NCI-H1092 treated with DMSO at 0.1 percent for 48 hours (cell line): ENCODE measurements at regions not wholly inside any gene's neighbourhood (a gene's known extent, or its start where the extent isn't known, plus 50 kb on each side); places are given as distances from the start of the nearest gene placed in this dataset.
"Not testable (repeated sequence)": the region's sequence is repeated elsewhere in the genome, so short reads cannot be mapped to it uniquely, and the experiment has no call there.

Source experiments
- DNase-seq: peaks from one replicate; lab custom pipeline; 2025; lab: John Stamatoyannopoulos, UW

GRCh38 chr4:85165808-85166207, 199.3 kb upstream of the WDFY3 start:
- DNase-seq: no peak

DNA sequence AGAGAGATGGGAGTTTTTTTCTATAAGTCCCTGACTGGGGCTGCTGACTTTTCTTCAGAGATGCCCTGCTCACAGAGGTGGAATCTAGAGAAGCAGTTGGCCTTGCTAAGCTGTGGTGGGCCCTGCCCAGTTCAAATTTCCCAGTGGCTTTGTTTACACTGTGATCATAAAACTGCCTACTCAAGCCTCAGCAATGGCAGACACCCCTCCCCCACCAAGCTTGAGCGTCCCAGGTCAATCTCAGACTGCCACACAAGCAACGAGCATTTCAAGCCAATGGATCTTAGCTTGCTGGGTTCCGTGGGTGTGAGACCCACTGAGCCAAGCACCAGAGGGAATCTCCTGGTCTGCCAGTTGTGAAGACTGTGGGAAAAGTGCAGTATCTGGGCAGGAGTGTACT, 199.8 kb upstream of the WDFY3 start:
- no peak for DNase-seq

- no peak for DNase-seq
Measured at GRCh38 chr4:85168234-85168834, 201.8 kb upstream of the WDFY3 start.

DNA sequence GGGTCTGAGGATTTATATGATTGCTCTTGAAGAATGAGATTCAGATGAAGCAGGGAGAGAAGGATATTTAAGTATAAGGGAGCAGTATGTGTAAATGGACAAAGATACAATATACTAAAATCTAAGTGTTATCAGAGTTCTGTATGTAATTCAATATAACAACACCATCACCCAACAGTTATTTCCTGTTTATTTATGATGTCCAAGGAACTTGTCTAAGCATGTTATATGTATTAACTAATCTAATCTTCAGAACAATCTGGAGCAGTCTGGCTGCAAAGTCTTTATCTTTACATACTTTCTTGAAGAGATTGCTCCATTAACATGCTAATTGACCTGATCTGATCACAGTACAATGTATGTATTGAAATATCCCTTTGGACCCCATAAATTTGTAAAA, 203.8 kb upstream of the WDFY3 start:
- no peak for DNase-seq

GRCh38 chr4:85175190-85175589, 208.7 kb upstream of the WDFY3 start:
- no peak for DNase-seq

- no peak for DNase-seq
Measured at GRCh38 chr4:85177092-85177491, 210.6 kb upstream of the WDFY3 start.

DNA sequence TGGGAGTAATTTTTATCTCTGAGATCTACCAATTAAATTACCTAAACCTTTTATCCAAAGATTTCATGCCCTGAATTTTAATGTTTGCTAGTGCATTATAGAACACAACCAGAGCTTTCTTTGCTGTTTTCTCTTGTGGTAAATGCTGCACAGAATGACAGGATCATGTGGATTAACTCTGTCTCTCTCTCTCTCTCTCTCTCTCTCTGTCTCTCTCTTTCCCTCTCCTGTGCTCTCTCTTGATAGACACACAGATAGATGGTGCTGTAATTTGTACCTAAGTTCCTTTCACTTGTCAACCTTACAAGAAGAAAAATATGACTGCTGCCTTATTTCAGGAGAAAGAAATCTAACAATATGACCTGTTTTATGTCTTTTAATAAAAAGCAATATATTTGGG, 211.2 kb upstream of the WDFY3 start:
- no peak for DNase-seq

GRCh38 chr4:85180533-85180932, 214.0 kb upstream of the WDFY3 start:
- DNase-seq: no peak

DNA sequence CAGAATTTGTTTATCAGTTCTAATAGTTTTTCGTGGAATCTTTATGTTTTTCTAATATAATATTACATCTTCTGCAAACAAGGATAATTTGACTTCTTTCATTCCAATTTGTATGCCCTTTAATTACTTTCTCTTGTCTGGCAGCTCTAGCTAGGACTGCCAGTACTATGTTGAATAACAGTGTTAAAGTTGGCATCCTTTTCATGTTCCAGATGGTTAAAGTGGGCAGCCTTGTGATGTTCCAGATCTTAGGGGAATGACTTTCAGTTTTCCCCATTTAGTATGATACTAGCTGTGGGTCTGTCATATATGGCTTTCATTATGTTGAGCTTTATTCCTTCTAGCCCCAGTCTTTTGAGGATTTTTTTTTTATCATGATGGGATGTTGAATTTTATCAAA, 220.6 kb upstream of the WDFY3 start:
- no peak for DNase-seq

GRCh38 chr4:85196015-85196414, 229.5 kb upstream of the WDFY3 start:
- not testable (repeated sequence) for DNase-seq

GRCh38 chr4:85200106-85200505, 233.6 kb upstream of the WDFY3 start:
- no peak for DNase-seq

DNA sequence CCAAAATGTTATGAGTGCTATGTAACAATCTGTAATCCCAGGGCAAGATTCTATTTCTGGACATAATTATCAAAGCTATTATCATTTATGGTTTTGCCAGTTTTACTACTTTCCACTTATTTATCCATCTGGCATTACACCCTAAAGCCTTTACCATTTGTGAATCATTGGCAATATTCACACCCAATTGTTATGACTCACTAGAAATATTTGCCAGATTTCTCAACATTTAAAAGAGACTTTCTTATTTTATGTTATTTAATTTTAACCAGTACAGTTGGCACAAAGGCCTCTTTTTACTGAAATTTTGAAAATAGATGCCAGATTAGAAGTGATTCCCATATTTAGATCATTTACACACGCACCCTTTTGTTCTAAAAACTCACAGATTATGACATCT, 242.7 kb upstream of the WDFY3 start:
- no peak for DNase-seq

DNA sequence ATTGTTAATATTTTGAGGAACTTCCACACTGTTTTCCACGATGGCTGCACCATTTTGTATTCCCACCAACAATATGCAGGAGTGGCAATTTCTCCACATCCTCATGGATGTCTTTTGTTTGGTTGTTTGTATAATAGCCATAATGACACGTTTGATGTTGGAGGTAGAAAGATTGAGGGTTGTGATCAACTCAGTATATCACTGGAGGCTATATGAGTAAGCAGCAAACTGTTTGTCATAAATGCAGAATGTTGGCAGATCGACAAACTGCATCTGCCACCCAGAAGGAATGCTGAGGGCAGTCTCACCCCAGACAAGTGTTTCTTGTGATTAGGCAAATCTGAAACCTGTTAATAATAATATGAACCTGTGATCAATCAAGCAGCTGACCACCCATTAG, 243.9 kb upstream of the WDFY3 start:
- DNase-seq: no peak

DNA sequence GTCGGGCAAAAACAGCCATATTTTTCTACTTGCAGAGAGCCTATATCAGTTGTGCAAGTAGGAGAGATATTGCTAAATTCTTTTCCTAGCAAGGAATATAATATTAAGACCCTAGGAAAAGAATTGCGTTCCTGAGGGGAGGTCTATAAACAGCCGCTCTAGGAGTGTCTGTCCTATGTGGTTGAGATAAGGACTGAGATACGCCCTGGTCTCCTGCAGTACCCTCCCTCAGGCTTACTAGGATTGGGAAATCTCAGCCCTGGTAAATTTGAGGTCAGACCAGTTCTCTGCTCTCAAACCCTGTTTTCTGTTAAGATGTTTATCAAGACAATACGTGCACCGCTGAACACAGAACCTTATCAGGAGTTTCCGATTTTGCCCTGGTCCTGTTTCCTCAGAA, 250.1 kb upstream of the WDFY3 start:
- DNase-seq: not testable (repeated sequence)

DNA sequence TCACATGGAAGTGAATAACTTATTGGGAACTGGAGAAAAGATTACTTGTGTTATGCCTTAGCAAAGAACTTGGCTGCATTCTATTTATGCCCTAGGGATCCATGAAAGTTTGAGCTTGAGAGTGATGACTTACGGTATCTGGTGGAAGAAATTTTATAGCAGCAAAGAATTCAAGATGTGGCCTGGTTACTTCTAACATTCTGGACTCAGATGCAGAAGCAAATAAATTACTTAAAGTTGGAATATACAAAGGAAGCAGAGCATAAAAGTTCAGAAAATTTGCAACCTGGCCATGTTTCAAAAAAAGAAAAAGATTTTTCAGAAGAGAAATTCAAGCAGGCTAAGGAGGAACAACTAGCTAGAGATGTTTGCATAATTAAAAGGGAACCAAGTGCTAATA, 252.3 kb upstream of the WDFY3 start:
- no peak for DNase-seq

DNA sequence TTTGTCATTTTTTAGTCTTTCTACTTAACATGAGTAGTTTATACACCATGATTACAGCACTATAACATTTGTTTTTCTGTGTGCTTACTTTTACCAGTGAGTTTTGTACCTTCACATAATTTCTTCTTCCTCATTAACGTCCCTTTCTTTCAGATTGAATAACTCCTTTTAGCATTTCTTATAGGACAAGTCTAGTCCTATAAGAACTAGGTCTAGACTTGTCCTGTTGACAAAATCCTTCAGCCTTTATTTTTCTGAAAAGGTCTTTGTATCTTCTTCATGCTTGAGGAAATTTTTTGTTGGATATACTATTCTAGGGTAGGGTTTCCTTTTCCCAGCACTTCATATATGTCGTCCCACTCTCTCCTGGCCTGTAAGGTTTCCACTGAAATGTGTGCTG, 253.3 kb upstream of the ARHGAP24 start:
- DNase-seq: no peak

DNA sequence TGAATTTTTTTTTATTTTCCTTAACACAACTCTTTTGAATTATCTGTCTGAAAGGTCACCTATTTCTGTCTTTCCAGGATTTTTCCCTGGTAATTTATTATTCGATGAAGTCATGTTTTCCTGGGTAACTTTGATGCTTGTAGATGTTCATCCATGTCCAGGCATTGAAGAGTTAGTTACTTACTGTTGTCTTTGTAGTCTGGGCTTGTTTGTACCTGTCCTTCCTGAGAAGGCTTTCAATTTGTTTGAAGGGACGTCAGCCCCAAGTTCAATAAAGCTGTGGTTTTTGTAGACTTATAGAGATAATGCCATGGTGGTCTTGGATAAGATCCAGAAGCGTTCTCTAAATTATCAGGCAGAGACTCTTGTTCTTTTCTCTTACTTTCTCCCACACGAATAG, 252.4 kb upstream of the ARHGAP24 start:
- no peak for DNase-seq

- DNase-seq: no peak
Measured at GRCh38 chr4:85228264-85228663, 246.7 kb upstream of the ARHGAP24 start.

GRCh38 chr4:85233516-85233915, 241.4 kb upstream of the ARHGAP24 start:
- DNase-seq: no peak

DNA sequence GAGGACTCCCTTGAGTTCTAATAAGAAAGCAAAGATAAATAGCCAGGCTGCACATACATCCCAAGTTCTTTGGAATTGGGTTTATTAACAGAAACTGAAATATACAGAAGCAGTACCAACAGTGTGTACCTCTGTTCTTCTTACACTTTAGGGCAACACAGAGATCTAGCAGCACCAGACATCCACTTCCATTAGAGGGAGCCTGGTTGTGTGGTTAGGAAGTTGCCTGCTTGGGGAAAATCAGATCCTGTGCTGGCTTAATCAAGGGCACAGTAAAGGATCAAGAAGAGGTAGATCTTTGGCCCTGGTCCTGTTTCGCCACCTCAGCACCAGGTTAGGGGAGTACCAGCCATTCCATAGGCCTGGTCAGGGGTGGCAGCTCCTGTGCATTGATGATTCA, 231.1 kb upstream of the ARHGAP24 start:
- DNase-seq: no peak

DNA sequence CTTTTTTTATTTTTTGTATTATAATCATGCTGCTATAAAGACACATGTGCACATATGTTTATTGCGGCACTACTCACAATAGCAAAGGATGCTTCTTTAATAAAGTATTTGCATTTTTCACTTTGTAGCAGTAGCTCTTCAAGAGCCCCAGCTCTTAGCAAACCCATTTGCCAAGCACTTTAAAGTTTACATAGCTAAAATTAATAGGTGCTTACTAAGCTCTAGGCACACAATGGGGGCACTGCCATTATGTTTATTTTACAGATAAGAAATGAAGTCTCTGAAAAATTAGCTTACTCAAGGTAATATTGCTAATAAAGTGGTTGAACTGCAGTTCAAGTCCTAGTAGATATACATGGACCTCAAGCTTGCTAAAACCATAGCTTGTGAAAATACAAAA, 230.3 kb upstream of the ARHGAP24 start:
- DNase-seq: no peak

DNA sequence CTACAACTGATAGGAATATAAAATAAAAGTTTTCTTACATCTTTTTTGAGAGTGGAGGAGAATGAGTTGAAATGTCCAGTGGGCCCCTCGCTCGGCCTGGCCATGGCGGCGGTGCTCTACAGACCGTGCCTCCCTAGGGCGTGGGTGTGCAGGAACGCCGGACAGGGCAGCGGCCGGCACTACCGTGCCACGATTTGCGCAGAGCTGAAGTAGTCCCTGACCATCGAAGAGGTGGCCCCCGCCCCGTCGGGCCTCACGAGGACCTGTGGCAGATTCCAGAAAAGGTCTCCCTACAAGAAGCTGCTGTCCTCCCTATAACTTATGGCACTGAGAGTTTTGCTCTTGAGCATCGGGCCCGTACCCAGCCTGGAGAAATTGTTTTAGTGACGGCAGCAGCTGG, 228.9 kb upstream of the ARHGAP24 start:
- no peak for DNase-seq

DNA sequence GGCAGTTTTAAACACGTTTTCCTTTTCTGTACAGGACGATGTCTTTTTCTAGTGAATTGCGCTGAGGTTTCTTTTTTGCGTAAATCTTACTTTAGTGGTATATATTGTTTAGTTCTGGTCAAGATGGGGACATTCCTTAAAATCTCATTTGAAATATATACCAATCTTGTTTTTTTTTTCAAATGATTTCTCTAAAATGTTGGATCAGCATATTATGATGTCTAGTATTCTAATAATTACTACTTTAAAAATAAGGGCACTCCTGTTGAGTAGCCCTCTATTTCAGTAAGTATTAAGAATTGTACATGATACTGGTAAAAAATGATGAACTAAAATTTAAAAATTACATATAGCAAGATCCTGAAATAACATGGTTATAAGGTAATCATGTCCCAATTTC, 224.1 kb upstream of the ARHGAP24 start:
- no peak for DNase-seq

GRCh38 chr4:85257817-85258370, 217.1 kb upstream of the ARHGAP24 start:
- no peak for DNase-seq

DNA sequence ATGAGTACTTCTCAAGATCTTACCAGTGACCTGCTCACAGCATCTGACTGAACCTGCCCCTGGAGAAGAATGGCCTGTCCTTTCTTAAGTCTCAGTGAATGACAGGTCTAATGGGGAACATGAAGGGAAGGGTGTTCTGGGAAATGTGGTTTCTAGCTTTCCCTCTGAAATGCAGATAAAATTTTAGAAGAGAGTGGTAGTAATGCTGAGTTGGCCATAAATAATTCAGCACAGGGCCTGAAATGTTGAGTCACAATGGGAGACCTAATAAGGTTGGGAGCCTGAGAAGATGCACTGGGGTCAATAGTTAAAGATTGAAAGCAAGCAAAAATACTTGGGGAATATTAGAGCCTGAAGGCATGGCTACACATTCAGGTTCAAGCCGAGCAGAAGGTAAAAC, 214.9 kb upstream of the ARHGAP24 start:
- DNase-seq: no peak
